SK-N-SH treated with all-trans-retinoic acid at 6 μM for 48 hours (cell line): ENCODE measurements at regions not wholly inside any gene's neighbourhood (a gene's known extent, or its start where the extent isn't known, plus 50 kb on each side); places are given as distances from the start of the nearest gene placed in this dataset.

Source experiments
- ATAC-seq: fragments of 200-7000 bp; cut with Tn5 transposase; 3 replicates; pipeline ENCODE4 v1.9.1; 2020; ENCODE audit warnings: mild to moderate bottlenecking, moderate library complexity
- ARNTL ChIP-seq: fragments of 450-650 bp; formaldehyde crosslinking; IDR thresholded peaks from 2 replicates; pipeline ENCODE4 v1.5.0; 2020; ENCODE audit warnings: low read depth, mild to moderate bottlenecking, moderate library complexity, borderline replicate concordance
- CSDC2 ChIP-seq: fragments of 250-450 bp; sonication (Bioruptor Pico); IDR thresholded peaks from 2 replicates; pipeline ENCODE4 v1.5.0; 2020; ENCODE audit warnings: mild to moderate bottlenecking, moderate library complexity
- GLIS3 ChIP-seq: fragments of 250-450 bp; sonication (Bioruptor Pico); IDR thresholded peaks from 2 replicates; pipeline ENCODE4 v1.5.0; 2020; ENCODE audit warnings: mild to moderate bottlenecking, moderate library complexity
- ISL1 ChIP-seq: fragments of 250-450 bp; sonication (Bioruptor Pico); IDR thresholded peaks from 2 replicates; pipeline ENCODE4 v2.1.2; 2022; ENCODE audit warnings: mild to moderate bottlenecking, moderate library complexity
- OSR1 ChIP-seq: fragments of 250-450 bp; sonication (Bioruptor Pico); IDR thresholded peaks from 2 replicates; pipeline ENCODE4 v1.8.0; 2022; ENCODE audit warnings: moderate library complexity, mild to moderate bottlenecking, inconsistent platforms
- PPARA ChIP-seq: fragments of 250-450 bp; sonication (Bioruptor Pico); IDR thresholded peaks from 2 replicates; pipeline ENCODE4 v1.5.0; 2020; ENCODE audit warnings: mild to moderate bottlenecking, borderline replicate concordance
- RARB ChIP-seq: fragments of 250-450 bp; sonication (Bioruptor Pico); IDR thresholded peaks from 2 replicates; pipeline ENCODE4 v1.8.0; 2021; ENCODE audit warnings: mild to moderate bottlenecking, moderate library complexity
- SNAI2 ChIP-seq: fragments of 250-450 bp; sonication (Bioruptor Pico); IDR thresholded peaks from 2 replicates; pipeline ENCODE4 v1.5.0; 2020; ENCODE audit warnings: mild to moderate bottlenecking, moderate library complexity
- TOX ChIP-seq: fragments of 250-450 bp; sonication (Bioruptor Pico); IDR thresholded peaks from 2 replicates; pipeline ENCODE4 v1.8.0; 2021; ENCODE audit warnings: mild to moderate bottlenecking, moderate library complexity, borderline replicate concordance
- ZC3H10 ChIP-seq: fragments of 250-450 bp; sonication (Bioruptor Pico); IDR thresholded peaks from 2 replicates; pipeline ENCODE4 v1.5.1; 2021; ENCODE audit warnings: mild to moderate bottlenecking, moderate library complexity
- ZFP3 ChIP-seq: fragments of 250-450 bp; sonication (Bioruptor Pico); IDR thresholded peaks from 2 replicates; pipeline ENCODE4 v1.5.0; 2020; ENCODE audit warnings: mild to moderate bottlenecking, moderate library complexity
- ZFP30 ChIP-seq: fragments of 450-650 bp; formaldehyde crosslinking; IDR thresholded peaks from 2 replicates; pipeline ENCODE4 v1.5.0; 2022; ENCODE audit warnings: mild to moderate bottlenecking, moderate library complexity
- ZNF70 ChIP-seq: fragments of 450-650 bp; formaldehyde crosslinking; IDR thresholded peaks from 2 replicates; pipeline ENCODE4 v1.5.0; 2020; ENCODE audit warnings: mild to moderate bottlenecking, moderate library complexity
- ZNF8 ChIP-seq: fragments of 450-650 bp; formaldehyde crosslinking; IDR thresholded peaks from 2 replicates; pipeline ENCODE4 v1.5.0; 2020; ENCODE audit warnings: mild to moderate bottlenecking, moderate library complexity
- TF ChIP-seq, protein P1 (sequence below): fragments of 250-450 bp; sonication (Bioruptor Pico); IDR thresholded peaks from 2 replicates; pipeline ENCODE4 v1.5.0; 2020; ENCODE audit warnings: mild to moderate bottlenecking, moderate library complexity
- TF ChIP-seq, protein P2 (sequence below): fragments of 250-450 bp; sonication (Bioruptor Pico); IDR thresholded peaks from 2 replicates; pipeline ENCODE4 v1.5.1; 2020; ENCODE audit warnings: low read depth, mild to moderate bottlenecking, moderate library complexity
- TF ChIP-seq, protein P3 (sequence below): fragments of 250-450 bp; sonication (Bioruptor Pico); IDR thresholded peaks from 2 replicates; pipeline ENCODE4 v1.8.0; 2021; ENCODE audit warnings: low read depth, mild to moderate bottlenecking, moderate library complexity, borderline replicate concordance
- TF ChIP-seq, protein P4 (sequence below): fragments of 250-450 bp; sonication (Bioruptor Pico); IDR thresholded peaks from 2 replicates; pipeline ENCODE4 v1.8.0; 2020; ENCODE audit warnings: mild to moderate bottlenecking, moderate library complexity, borderline replicate concordance

DNA sequence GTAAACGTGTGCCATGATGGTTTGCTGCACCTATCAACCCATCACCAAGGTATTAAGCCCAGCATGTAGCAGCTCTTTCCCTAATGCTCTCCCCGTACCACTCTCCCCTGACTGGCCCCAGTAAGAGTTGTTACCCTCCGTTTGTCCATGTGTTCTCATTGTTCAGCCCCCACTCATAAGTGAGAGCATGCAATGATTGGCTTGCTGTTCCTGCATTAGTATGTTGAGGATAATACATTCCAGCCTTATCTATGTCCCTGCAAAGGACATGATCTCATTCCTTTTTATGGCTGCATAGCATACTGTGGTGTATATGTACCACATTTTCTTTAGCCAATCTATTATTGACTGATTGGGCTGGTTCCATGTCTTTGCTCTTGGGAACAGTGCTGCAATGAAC is 1294.9 kb upstream of the CDH8 start (continued):
- TF ChIP-seq, protein P1, sequence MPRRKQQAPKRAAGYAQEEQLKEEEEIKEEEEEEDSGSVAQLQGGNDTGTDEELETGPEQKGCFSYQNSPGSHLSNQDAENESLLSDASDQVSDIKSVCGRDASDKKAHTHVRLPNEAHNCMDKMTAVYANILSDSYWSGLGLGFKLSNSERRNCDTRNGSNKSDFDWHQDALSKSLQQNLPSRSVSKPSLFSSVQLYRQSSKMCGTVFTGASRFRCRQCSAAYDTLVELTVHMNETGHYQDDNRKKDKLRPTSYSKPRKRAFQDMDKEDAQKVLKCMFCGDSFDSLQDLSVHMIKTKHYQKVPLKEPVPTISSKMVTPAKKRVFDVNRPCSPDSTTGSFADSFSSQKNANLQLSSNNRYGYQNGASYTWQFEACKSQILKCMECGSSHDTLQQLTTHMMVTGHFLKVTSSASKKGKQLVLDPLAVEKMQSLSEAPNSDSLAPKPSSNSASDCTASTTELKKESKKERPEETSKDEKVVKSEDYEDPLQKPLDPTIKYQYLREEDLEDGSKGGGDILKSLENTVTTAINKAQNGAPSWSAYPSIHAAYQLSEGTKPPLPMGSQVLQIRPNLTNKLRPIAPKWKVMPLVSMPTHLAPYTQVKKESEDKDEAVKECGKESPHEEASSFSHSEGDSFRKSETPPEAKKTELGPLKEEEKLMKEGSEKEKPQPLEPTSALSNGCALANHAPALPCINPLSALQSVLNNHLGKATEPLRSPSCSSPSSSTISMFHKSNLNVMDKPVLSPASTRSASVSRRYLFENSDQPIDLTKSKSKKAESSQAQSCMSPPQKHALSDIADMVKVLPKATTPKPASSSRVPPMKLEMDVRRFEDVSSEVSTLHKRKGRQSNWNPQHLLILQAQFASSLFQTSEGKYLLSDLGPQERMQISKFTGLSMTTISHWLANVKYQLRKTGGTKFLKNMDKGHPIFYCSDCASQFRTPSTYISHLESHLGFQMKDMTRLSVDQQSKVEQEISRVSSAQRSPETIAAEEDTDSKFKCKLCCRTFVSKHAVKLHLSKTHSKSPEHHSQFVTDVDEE (CRISPR knock-in tag), result no peak

DNA sequence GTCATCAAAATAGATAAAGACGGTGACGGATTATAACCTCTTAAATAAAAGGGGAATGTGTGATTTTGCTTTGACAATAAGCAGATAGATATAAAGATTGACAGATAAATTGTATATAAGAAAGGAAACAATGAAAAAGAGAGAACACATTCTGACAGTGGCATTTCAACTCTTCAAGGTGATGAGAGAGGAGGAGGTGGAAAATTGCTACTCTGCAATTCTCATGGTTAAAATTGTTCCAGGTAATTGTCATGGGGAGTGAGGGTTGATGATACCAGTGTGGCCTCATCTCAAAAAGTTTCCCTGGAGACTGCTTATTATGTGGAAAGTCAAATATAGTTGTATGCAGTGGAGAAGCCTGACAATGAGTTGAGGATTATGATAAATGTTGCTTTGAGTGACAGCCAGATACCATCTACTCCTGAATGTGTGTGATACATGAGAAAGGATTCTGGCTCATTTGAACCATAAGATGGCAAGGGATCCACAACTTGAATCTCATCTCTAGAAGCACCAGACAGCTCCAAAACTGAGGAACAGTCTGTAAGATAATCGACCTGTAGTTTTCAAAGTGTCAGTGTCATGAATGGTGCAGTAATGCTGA is 1290.6 kb upstream of the CDH8 start:
- TF ChIP-seq ARNTL (CRISPR knock-in tag) (no peak), GLIS3 (no peak), ZNF8 (no peak), ZNF70 (CRISPR knock-in tag) (no peak), ZFP30 (CRISPR knock-in tag) (no peak)
- TF ChIP-seq, protein P1 (CRISPR knock-in tag), result no peak
- TF ChIP-seq, protein P2, sequence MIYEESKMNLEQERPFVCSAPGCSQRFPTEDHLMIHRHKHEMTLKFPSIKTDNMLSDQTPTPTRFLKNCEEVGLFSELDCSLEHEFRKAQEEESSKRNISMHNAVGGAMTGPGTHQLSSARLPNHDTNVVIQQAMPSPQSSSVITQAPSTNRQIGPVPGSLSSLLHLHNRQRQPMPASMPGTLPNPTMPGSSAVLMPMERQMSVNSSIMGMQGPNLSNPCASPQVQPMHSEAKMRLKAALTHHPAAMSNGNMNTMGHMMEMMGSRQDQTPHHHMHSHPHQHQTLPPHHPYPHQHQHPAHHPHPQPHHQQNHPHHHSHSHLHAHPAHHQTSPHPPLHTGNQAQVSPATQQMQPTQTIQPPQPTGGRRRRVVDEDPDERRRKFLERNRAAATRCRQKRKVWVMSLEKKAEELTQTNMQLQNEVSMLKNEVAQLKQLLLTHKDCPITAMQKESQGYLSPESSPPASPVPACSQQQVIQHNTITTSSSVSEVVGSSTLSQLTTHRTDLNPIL (CRISPR knock-in tag), result no peak
- TF ChIP-seq, protein P3, sequence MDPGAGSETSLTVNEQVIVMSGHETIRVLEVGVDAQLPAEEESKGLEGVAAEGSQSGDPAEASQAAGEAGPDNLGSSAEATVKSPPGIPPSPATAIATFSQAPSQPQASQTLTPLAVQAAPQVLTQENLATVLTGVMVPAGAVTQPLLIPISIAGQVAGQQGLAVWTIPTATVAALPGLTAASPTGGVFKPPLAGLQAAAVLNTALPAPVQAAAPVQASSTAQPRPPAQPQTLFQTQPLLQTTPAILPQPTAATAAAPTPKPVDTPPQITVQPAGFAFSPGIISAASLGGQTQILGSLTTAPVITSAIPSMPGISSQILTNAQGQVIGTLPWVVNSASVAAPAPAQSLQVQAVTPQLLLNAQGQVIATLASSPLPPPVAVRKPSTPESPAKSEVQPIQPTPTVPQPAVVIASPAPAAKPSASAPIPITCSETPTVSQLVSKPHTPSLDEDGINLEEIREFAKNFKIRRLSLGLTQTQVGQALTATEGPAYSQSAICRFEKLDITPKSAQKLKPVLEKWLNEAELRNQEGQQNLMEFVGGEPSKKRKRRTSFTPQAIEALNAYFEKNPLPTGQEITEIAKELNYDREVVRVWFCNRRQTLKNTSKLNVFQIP (CRISPR knock-in tag), result no peak
- no peak for ATAC-seq

DNA sequence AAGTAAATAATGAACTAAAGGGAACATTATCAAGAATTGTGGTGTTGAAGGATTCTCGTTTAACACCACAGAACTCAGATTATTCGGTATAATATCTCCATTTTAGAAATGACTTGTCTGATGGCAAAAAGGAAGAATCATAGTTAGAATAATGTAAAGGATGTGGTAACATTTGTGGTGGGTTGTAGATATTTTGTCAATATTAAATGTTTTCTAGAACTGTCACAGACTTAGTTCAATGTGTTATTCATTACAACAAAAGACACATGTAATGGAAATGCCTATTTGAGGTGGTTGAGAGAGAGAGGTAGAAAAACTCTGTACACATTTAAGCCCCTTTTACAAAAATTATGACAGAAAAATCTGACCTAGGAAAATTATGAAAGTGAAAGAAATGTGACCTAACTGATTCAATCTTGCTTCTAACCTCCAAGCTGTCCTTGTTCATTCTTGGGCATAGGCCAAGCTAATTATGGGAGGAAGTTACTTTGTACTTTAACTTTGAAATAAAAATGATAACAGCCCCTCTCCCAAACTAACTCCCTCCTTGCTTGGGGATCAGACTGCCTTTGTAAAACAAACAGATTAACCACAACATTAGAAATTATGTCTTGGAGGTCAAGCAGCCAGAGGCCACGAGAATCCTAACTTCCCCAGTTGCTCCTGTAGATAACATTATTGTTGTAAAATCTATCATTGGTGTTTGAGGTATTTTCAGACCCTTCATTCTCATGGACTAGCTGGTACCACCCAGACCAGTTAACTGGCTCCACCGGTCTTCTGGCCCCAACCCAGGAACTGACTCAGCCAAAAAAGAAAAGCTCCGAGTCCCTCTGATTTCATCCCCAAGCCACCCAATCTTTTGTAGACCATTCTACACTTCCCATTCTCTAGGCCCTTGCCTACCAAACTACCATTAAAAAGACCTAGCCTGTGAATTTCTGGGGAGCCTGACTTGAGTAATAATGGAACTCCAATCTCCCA is 1287.8 kb upstream of the CDH8 start:
- TF ChIP-seq ZFP30 (CRISPR knock-in tag) (no peak), OSR1 (CRISPR knock-in tag) (no peak), ZNF8 (no peak), ZFP3 (CRISPR knock-in tag) (no peak), ZNF70 (CRISPR knock-in tag) (no peak), ISL1 (CRISPR knock-in tag) (no peak), RARB (CRISPR knock-in tag) (no peak), SNAI2 (CRISPR knock-in tag) (no peak), CSDC2 (CRISPR knock-in tag) (no peak), ZC3H10 (no peak), TOX (CRISPR knock-in tag) (no peak), PPARA (CRISPR knock-in tag) (no peak)
- TF ChIP-seq, protein P3 (CRISPR knock-in tag), result no peak
- TF ChIP-seq, protein P4, sequence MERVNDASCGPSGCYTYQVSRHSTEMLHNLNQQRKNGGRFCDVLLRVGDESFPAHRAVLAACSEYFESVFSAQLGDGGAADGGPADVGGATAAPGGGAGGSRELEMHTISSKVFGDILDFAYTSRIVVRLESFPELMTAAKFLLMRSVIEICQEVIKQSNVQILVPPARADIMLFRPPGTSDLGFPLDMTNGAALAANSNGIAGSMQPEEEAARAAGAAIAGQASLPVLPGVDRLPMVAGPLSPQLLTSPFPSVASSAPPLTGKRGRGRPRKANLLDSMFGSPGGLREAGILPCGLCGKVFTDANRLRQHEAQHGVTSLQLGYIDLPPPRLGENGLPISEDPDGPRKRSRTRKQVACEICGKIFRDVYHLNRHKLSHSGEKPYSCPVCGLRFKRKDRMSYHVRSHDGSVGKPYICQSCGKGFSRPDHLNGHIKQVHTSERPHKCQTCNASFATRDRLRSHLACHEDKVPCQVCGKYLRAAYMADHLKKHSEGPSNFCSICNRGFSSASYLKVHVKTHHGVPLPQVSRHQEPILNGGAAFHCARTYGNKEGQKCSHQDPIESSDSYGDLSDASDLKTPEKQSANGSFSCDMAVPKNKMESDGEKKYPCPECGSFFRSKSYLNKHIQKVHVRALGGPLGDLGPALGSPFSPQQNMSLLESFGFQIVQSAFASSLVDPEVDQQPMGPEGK, result no peak
- TF ChIP-seq, protein P1 (CRISPR knock-in tag), result no peak
- ATAC-seq, result peak; percentile 42; the same call in 2 of the 3 replicates
